Endothelial cell (in vitro differentiated cells): ENCODE measurements at regions not wholly inside any gene's neighbourhood (a gene's known extent, or its start where the extent isn't known, plus 50 kb on each side); places are given as distances from the start of the nearest gene placed in this dataset.

Experiments
- DNase-seq: peaks from one replicate; pipeline ENCODE4 v3.0.0; 2021; ENCODE audit warnings: low spot score
- H3K27ac Mint-ChIP-seq: one replicate; pipeline ENCODE4 v1.8.0; 2021; ENCODE audit warnings: mixed read lengths, inconsistent platforms; ENCODE audit not compliant: unreplicated experiment
- H3K27me3 Mint-ChIP-seq: one replicate; pipeline ENCODE4 v1.8.0; 2021; ENCODE audit warnings: mild to moderate bottlenecking, moderate library complexity, mixed read lengths, inconsistent platforms; ENCODE audit not compliant: unreplicated experiment
- H3K36me3 Mint-ChIP-seq: one replicate; pipeline ENCODE4 v1.8.0; 2021; ENCODE audit warnings: mild to moderate bottlenecking, low read depth, mixed read lengths, inconsistent platforms; ENCODE audit not compliant: unreplicated experiment
- H3K4me1 Mint-ChIP-seq: one replicate; pipeline ENCODE4 v1.8.0; 2021; ENCODE audit warnings: mild to moderate bottlenecking, mixed read lengths, inconsistent platforms; ENCODE audit not compliant: unreplicated experiment
- H3K4me3 Mint-ChIP-seq: one replicate; pipeline ENCODE4 v1.8.0; 2021; ENCODE audit warnings: mild to moderate bottlenecking, mixed read lengths, inconsistent platforms; ENCODE audit not compliant: unreplicated experiment
- H3K9me3 Mint-ChIP-seq: one replicate; pipeline ENCODE4 v1.8.0; 2021; ENCODE audit warnings: mixed read lengths, inconsistent platforms; ENCODE audit not compliant: unreplicated experiment
- CTCF ChIP-seq: fragments of 200-600 bp; sonication (generic); IDR thresholded peaks from one replicate; pipeline ENCODE4 v1.5.0; 2021; ENCODE audit warnings: antibody characterized with exemption; ENCODE audit not compliant: unreplicated experiment

DNA sequence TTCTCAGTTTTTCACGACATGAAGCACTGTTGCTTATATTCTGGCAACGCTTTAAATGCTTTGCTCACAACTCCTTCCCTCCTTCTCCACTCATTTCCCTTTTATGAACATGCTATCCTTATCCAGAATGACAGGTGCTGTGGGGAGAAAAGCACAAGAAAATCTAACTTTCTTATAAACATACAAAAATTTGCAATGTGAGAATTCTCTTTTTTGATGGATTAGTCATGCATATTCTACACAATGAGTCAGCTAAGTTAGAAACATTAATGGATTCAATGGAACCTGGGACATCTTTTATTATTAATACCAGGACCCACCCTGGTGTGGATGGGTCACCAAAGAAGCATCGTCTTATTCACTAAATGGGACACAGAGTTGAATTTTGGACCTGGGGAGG is 234.6 kb upstream of the CDH5 start:
- peaks cover 22% of the 10 kb centered on the region for H3K4me1 Mint-ChIP-seq
- no peak overlapping the region for H3K27ac Mint-ChIP-seq
- no peak overlapping the region for H3K4me3 Mint-ChIP-seq
- H3K27me3 Mint-ChIP-seq: peaks cover 7% of the 10 kb centered on the region
- H3K36me3 Mint-ChIP-seq: no peaks in the 10 kb centered on the region
- H3K9me3 Mint-ChIP-seq: no peaks in the 10 kb centered on the region
- no peak for DNase-seq
- no peak for TF ChIP-seq CTCF

DNA sequence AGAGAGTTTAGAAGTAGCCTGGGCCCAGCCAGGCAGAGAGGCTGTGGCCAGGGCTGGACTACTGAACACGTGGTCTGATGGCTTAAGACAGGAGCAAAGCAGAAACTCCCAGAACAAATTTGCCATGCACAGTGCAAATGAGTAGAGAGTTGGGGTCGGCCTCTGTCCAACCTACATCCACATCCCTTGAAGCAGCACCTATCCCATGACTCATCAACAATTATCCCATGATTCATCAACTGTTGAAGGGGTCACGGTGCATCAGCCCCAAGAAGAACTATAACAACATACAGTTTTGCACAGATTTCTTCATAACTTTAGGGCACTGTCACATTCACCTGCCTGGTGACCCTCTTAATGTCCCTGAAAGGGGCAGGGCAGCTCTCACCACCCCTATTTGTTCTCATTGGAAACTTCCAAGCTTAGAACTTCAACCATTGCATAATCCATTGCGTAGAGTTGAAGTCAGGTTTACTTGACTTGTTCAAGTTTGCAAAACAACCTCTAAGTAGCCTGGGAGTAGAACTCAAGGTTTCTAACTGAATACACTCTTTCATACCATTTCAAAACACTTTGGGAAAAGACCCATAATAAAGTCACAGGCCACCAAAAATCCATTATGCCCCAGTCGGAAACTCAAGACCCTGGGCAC is 235.2 kb upstream of the CDH5 start:
- H3K27ac Mint-ChIP-seq: no peak overlapping the region
- no peak for DNase-seq
- no peak overlapping the region for H3K4me3 Mint-ChIP-seq
- H3K27me3 Mint-ChIP-seq: peaks cover 9% of the 10 kb centered on the region
- H3K9me3 Mint-ChIP-seq: no peaks in the 10 kb centered on the region
- H3K4me1 Mint-ChIP-seq: peaks cover 22% of the 10 kb centered on the region
- no peak for TF ChIP-seq CTCF
- no peaks in the 10 kb centered on the region for H3K36me3 Mint-ChIP-seq

DNA sequence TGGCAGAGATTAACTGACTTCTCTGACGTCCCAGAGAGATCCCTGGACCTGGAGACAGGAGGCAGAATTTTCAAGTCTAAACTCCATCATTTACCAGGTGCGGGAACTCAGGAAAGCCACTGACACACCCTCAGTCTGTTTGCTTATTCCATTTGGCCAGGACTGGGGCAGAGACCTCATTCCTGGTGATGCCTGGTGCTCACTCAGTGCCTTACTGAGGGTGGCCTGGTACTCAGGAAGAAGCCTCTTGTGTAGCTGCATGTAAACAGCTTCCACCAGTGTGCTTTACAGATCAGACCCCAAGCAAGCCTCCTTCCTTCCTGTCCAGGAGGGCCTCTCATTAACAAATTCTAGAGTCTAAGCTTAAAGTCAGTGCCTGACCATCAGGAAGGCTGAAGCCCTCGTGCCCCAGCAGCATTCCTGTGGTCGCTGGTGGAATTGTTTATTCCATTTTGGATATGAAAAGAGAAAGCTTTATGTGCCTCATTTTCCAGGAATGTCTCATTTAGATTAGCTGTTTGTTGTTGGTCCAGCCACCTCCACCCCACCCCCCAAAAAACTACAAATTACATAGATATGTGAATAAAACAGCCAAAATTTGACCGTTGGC is 236.1 kb upstream of the CDH5 start:
- DNase-seq: no peak
- peaks cover 22% of the 10 kb centered on the region for H3K4me1 Mint-ChIP-seq
- no peaks in the 10 kb centered on the region for H3K9me3 Mint-ChIP-seq
- H3K27me3 Mint-ChIP-seq: peaks cover 9% of the 10 kb centered on the region
- no peak for TF ChIP-seq CTCF
- H3K27ac Mint-ChIP-seq: no peak overlapping the region
- no peak overlapping the region for H3K4me3 Mint-ChIP-seq
- H3K36me3 Mint-ChIP-seq: no peaks in the 10 kb centered on the region

GRCh38 chr16:66129196-66129595 is 237.3 kb upstream of the CDH5 start:
- Mint-ChIP-seq H3K27me3 (peaks cover 5% of the 10 kb centered on the region), H3K4me1 (peaks cover 17% of the 10 kb centered on the region), H3K9me3 (no peaks in the 10 kb centered on the region), H3K27ac (no peak overlapping the region), H3K4me3 (no peak overlapping the region), H3K36me3 (no peaks in the 10 kb centered on the region)
- DNase-seq: no peak
- TF ChIP-seq CTCF: no peak

- no peak for TF ChIP-seq CTCF
- Mint-ChIP-seq H3K36me3 (no peaks in the 10 kb centered on the region), H3K4me3 (no peak overlapping the region), H3K27ac (no peak overlapping the region), H3K27me3 (peaks cover 5% of the 10 kb centered on the region), H3K9me3 (no peaks in the 10 kb centered on the region), H3K4me1 (peaks cover 15% of the 10 kb centered on the region)
- no peak for DNase-seq
These were observed 238.1 kb upstream of the CDH5 start for GRCh38 chr16:66128371-66128770.
